Sigmoid colon (tissue), 6 donors: ENCODE measurements at regions not wholly inside any gene's neighbourhood (a gene's known extent, or its start where the extent isn't known, plus 50 kb on each side); places are given as distances from the start of the nearest gene placed in this dataset.

Experiments
- DNase-seq: peaks from one replicate; pipeline ENCODE4 v3.0.0-alpha.2; 2019
- H3K27ac ChIP-seq, 4 donors: fragments of 200-600 bp; sonication (generic); one replicate each; pipeline ENCODE4 v1.5.1; 2016 to 2019; ENCODE audit warnings: mild to moderate bottlenecking in 1 of 4
- H3K27me3 ChIP-seq, 3 donors: fragments of 200-600 bp; sonication (generic); one replicate each; pipeline ENCODE4 v1.5.1; 2019; ENCODE audit warnings: mild to moderate bottlenecking in 1 of 3
- H3K36me3 ChIP-seq, 4 donors: fragments of 200-600 bp; sonication (generic); one replicate each; pipeline ENCODE4 v1.5.1; 2016 to 2019
- H3K4me1 ChIP-seq, 4 donors: fragments of 200-600 bp; sonication (generic); one replicate each; pipeline ENCODE4 v1.5.1; 2017 to 2019
- H3K4me3 ChIP-seq, 4 donors: fragments of 200-600 bp; sonication (generic); one replicate each; pipeline ENCODE4 v1.5.1; 2017 to 2019; ENCODE audit warnings: mild to moderate bottlenecking in 2 of 4, moderate library complexity in 1 of 4
- H3K9me3 ChIP-seq, 4 donors: fragments of 200-600 bp in 3 of 4; sonication (generic) in 3 of 4; one replicate each; pipeline versions ENCODE4 v1.5.1 to v1.6.1; 2013 to 2019
- CTCF ChIP-seq, 4 experiments: fragments of 450-650 bp in 3 of 4; fragments of 200-600 bp in 1 of 4; IDR thresholded peaks; one replicate each; pipeline ENCODE4 v1.5.1; 2016 to 2019; ENCODE audit warnings: antibody characterized with exemption in 4 of 4, mild to moderate bottlenecking in 3 of 4, moderate library complexity in 2 of 4
- EP300 ChIP-seq, 4 donors: sonication (generic); formaldehyde crosslinking; IDR thresholded peaks; one replicate each; pipeline ENCODE4 v1.6.1; 2017; ENCODE audit warnings: antibody characterized with exemption in 4 of 4
- POLR2A ChIP-seq, 2 donors: fragments of 450-650 bp; IDR thresholded peaks; one replicate each; pipeline ENCODE4 v1.6.1; 2016; ENCODE audit warnings: antibody characterized with exemption in 2 of 2, mild to moderate bottlenecking in 2 of 2, moderate library complexity in 2 of 2
- POLR2AphosphoS5 ChIP-seq, 4 donors: sonication (generic); formaldehyde crosslinking; IDR thresholded peaks; one replicate each; pipeline ENCODE4 v1.6.1; 2017; ENCODE audit warnings: antibody characterized with exemption in 4 of 4
- WGBS, 2 donors: extraction: QIAGEN DNeasy Blood & Tissue Kit; methylation state at CpG; one replicate each; pipeline ENCODE4 v1.1.7; 2013; 5-methylcytosine and 5-hydroxymethylcytosine counted together
- intact Hi-C: fragments of 100-400 bp; cut with DNase I; formaldehyde crosslinking; loops from one replicate; pipeline ENCODE4 v1.15.1; 2023
- small RNA-seq, 3 donors: library from RNA; depleted of rRNA; stranded (forward); fragments of <200 nt; gene quantifications; one replicate each; pipeline ENCODE3, GENCODE V24; 2016
- donor health status: healthy with polysubstance abuse.
- donor health status: healthy.

GRCh38 chr20:23138682-23139081, 52.6 kb upstream of the CD93 start:
- intact Hi-C loops, result no loop called here

GRCh38 chr20:23138226-23138625, 52.1 kb upstream of the CD93 start:
- Histone ChIP-seq H3K27ac (no peak overlapping the region), H3K4me3 (no peak overlapping the region), H3K27me3 (no peaks in the 10 kb centered on the region), H3K9me3 (no peaks in the 10 kb centered on the region), H3K36me3 (no peaks in the 10 kb centered on the region), H3K4me1 (peaks cover 0 to 10% (median 4%) of the 10 kb centered on the region in 4 donors)
- intact Hi-C loops, result no loop called here
- no peak for DNase-seq
- no peak for TF ChIP-seq POLR2A (IDR thresholded peaks at IDR 0.05)
- 58 to 69% methylated on average over 3 of the region's 3 CpGs for WGBS, 2 donors

More at GRCh38 chr20:23138682-23139081, 52.6 kb upstream of the CD93 start:
- H3K4me1 ChIP-seq, result peaks cover 0 to 10% (median 4%) of the 10 kb centered on the region in 4 donors
- H3K36me3 ChIP-seq, result no peaks in the 10 kb centered on the region
- H3K27ac ChIP-seq, result no peak overlapping the region
- no peak overlapping the region for H3K4me3 ChIP-seq
- DNase-seq, result peak; percentile 25
- no peaks in the 10 kb centered on the region for H3K27me3 ChIP-seq
- 87 to 91% methylated on average over 3 of the region's 3 CpGs for WGBS, 2 donors
- H3K9me3 ChIP-seq, result no peaks in the 10 kb centered on the region
- TF ChIP-seq CTCF (IDR thresholded peaks at IDR 0.05), result no peak
- TF ChIP-seq EP300 (IDR thresholded peaks at IDR 0.05), result no peak
- TF ChIP-seq POLR2A (IDR thresholded peaks at IDR 0.05), result no peak
- TF ChIP-seq POLR2AphosphoS5 (IDR thresholded peaks at IDR 0.05), result no peak

DNA sequence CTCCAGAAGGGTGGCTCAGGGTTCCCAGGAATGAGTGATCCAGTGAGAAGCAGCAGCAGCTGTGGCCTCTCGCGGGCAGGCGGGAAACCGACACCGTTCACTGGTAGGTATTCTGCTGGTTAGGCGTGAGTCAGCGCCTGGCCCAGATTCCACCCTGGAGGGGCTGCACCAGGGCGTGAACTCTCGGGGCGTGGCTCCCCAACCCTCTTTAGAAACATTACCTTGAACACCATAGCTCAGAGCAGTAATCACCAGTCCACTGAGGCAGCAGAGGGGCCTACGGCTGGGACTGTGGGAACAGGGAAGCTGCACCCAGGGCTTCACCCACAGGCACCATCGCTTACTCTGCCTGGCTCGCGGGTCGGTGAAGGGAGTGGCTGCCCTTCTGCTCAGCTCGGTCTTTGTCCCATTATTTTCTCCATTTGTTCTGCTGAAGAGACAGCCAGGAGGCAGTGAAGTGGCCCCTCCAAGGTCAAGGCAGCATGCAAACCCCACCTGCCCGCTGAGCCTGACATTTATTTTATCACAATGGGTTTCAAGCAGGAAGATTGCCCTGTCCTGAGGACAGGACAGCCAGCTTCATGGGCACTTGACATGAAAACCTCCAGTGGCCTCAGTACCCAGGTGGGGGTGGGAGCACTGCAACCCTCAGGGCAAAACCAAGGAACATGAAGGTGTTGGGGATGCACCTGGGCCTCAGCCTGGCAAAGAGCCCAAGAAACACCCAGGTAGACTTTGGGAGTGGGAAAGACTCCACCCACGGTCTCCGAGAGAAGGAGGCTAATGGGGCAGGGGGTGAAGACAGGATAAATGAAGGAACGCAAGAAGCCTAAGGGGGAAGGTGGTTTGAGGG, 51.0 kb upstream of the CD93 start:
- peaks cover 0 to 2% (median under 1%) of the 10 kb centered on the region in 4 donors for H3K4me1 ChIP-seq
- intact Hi-C loops, result no loop called here
- WGBS, 2 donors, result 89 to 93% methylated on average over 20 of the region's 20 CpGs
- DNase-seq, result peak; percentile 57
- no peak overlapping the region for H3K4me3 ChIP-seq
- no peaks in the 10 kb centered on the region for H3K36me3 ChIP-seq
- no peak overlapping the region for H3K27ac ChIP-seq
- TF ChIP-seq POLR2A (IDR thresholded peaks at IDR 0.05) (no peak), POLR2AphosphoS5 (IDR thresholded peaks at IDR 0.05) (no peak)
- no peaks in the 10 kb centered on the region for H3K27me3 ChIP-seq
- no peaks in the 10 kb centered on the region for H3K9me3 ChIP-seq

- no peaks in the 10 kb centered on the region for H3K9me3 ChIP-seq
- H3K36me3 ChIP-seq, result no peaks in the 10 kb centered on the region
- no peak overlapping the region for H3K4me3 ChIP-seq
- DNase-seq, result peak; percentile 66
- TF ChIP-seq CTCF (IDR thresholded peaks at IDR 0.05) (no peak), POLR2AphosphoS5 (IDR thresholded peaks at IDR 0.05) (no peak), POLR2A (IDR thresholded peaks at IDR 0.05) (no peak), EP300 (IDR thresholded peaks at IDR 0.05) (no peak)
- no peaks in the 10 kb centered on the region for H3K27me3 ChIP-seq
- 86 to 88% methylated on average over 8 of the region's 8 CpGs for WGBS, 2 donors
- no peaks in the 10 kb centered on the region for H3K4me1 ChIP-seq
- intact Hi-C loops, result no loop called here
- H3K27ac ChIP-seq, result peak overlapping the region in 1 of 4 donors; percentile 2
Measured at GRCh38 chr20:23135449-23136420, 49.6 kb upstream of the CD93 start.

Small RNAs in the stretch of these regions (small RNA-seq; reads per million reads assigned to genes)
- gene RNA5SP478, result 0 reads per million in 3 donors
